Skin epidermis (tissue), 12 donors: ENCODE measurements at regions not wholly inside any gene's neighbourhood (a gene's known extent, or its start where the extent isn't known, plus 50 kb on each side); places are given as distances from the start of the nearest gene placed in this dataset.
"Not testable (repeated sequence)": the region's sequence is repeated elsewhere in the genome, so short reads cannot be mapped to it uniquely, and the experiment has no call there.

Source experiments
- H3K27ac ChIP-seq, 21 experiments: fragments of 200-600 bp; sonication (generic) in 11 of 21; one replicate each; pipeline ENCODE4 v1.5.0; 2020; ENCODE audit warnings: mild to moderate bottlenecking in 3 of 21, inconsistent platforms in 2 of 21, moderate library complexity in 2 of 21
- H3K4me3 ChIP-seq, 7 experiments: fragments of 200-600 bp; sonication (generic) in 2 of 7; one replicate each; pipeline ENCODE4 v1.5.0; 2020; ENCODE audit warnings: inconsistent platforms in 2 of 7, mild to moderate bottlenecking in 2 of 7, moderate library complexity in 1 of 7

DNA sequence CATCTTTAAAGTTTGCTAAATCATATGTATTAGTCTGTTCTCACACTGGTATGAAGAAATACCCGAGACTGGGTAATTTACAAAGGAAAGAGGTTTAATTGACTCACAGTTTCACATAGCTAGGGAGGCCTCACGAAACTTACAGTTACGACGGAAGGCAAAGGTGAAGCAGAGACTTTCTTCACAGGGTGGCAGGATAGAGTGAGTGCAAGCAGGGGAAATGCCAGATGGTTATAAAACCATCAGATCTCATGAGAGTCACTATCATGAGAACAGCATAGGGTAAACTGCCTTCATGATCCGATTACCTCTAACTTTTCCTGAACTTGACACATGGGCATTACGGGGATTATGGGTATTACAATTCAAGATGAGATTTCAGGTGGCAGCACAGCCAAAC is 1075.2 kb upstream of the NRXN1 start:
- Histone ChIP-seq H3K4me3 (no peak overlapping the region), H3K27ac (no peak overlapping the region)

DNA sequence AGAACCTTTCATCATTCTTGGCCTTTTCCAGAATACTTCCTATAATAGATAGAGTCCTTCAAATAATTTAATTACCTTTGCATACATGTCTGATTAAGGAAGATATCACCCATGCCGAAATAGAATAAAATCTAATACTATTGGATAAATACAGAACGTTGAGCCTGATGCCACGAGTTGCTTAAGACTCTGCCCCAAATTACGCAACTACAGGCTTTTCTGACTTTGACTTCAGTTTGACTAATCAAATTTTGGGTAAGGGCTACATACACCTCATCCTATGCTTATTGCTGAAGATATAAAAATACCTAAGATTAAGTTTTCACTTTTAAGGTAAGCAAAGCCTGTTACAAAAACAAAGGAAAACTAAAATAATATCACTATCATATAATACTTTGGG is 1065.1 kb upstream of the NRXN1 start:
- Histone ChIP-seq H3K27ac (no peak overlapping the region), H3K4me3 (no peak overlapping the region)

DNA sequence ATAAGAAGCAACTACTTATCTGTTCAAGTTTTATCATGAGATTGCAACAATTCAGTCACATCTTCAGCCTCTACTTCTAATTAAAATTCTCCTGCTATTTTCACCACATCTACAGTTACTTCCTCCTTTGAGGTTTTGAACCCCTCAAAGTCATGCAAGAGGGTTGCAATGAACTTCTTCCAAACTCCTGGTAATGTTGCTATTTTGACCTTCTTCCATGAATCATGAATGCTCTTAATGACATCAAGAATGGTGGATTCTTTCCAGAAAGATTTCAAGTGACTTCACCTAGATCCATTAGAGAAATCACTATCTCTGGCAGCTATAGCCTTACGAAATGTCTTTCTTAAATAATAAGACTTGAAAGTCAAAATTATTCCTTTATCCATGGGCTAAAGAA is 1052.8 kb upstream of the NRXN1 start:
- Histone ChIP-seq H3K4me3 (no peak overlapping the region), H3K27ac (no peak overlapping the region)

DNA sequence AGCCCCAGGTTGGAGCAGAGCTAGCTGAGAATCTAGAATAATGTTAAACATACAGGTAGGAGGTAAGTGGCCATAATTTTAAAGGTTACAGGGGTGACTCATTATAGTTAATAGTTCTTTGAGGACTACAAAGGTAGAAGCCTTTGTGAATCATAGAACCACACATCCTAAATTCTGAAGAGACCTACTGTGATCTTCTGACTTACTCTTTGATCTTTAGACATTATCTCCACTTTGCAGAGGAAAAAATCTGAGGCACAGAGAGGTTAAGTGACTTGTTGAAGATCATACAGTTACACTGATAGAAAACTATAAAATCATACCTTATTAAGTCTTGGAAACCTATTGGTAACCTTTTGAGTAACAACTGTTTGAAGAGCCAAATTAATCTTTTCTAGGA is 1051.3 kb upstream of the NRXN1 start:
- no peak overlapping the region for H3K4me3 ChIP-seq
- no peak overlapping the region for H3K27ac ChIP-seq

DNA sequence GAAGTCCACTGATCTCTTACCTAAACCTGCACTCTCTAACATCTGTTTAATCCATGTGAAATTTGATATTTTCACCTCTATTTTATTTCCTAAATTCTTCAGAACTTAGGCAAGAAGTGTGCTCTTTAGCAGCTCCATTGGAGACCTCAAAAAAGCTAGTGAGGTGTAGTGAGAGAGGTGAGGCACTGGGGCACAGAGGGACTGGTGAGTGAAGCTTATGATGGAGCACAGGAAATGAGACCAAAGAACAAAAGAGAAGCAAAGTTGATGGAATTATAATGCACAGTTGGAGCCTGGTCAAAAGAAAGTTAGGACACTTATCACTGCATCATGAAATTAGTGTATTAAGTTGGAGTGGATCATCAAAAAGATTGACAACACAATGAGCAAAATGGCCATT is 1050.7 kb upstream of the NRXN1 start:
- Histone ChIP-seq H3K4me3 (no peak overlapping the region), H3K27ac (no peak overlapping the region)

DNA sequence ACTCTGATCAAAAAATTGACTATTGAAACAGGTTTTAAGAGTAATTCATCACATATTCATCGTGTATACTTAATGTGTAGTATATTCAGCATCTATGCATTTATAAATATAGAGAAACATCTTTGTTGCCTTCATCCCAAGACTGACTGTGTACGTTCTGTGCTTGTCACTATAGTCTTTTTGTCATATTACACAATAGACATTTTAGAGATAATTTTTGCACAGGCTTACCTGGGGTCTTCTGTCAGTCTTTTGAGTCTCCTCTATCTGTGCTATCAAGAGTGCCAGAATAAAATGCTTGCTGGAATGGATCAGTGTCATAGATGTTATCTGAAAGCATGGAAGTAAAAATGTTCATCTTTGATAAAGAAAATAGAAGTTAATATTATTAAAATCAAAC is 1047.7 kb upstream of the NRXN1 start:
- H3K27ac ChIP-seq, result no peak overlapping the region
- H3K4me3 ChIP-seq, result no peak overlapping the region

DNA sequence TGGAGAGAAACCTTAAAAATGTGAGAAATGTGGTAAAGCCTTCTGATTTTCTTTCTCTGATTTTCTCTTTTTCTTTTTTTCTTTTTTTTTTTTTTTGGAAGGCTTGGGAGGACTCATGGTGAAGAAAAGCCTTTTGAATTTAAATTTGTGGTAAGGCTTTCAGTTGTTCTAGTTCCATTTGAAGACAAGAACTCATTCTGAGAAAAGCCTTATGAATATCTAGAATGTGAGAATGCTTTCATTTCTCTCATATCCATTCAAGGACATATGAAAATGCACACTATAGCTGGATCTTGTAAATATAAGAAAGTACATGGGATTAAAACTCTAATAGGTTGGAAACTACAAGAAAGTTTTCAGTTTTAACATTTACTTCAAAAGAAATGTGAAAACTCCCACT is 1045.2 kb upstream of the NRXN1 start:
- H3K27ac ChIP-seq, result no peak overlapping the region
- H3K4me3 ChIP-seq, result no peak overlapping the region

DNA sequence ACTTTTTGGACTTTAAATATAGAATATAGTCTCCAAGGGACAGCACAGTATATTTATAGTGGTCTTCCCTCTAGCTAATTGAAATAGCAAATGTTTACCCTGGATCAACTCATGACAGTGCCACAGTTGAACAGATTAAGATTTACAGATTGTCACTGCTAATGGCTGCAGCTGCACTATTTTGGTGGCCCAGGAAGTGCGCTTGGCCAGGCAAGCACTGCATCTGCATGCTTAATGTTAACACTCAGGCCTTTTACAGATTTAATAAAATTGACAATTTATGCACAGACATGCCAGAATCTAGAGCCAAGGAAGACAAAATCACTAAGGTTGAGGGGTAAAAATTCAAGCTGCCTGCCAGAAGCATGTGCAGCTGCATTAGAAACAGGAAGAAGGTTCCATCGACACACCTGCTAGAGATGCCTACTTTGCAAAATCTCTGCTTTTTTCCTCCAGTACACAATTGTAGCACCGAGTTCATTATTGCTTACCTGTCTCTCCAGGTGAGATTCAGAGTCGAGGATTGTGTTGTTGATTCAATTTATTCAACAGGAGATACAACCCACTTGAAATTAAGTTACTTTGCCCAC is 1042.3 kb upstream of the NRXN1 start:
- no peak overlapping the region for H3K4me3 ChIP-seq
- no peak overlapping the region for H3K27ac ChIP-seq

DNA sequence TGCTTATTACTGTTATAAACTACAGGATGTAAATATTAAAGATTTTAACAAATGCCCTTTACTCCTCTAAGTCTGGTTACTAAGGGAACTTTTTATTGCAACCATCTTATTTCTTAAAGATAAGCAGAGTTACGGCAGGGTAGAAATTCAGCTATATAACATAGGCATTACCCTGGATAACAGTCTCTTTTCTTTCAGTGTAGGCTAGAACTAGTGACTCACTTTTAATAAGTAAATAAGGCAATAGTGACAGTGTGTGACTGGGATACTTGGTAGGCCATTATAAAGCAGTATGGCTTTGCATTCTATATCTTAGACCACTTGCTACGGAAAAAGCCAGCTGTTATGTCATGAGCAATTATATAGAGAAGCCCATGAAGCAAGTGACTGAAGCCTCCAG is 1041.0 kb upstream of the NRXN1 start:
- H3K27ac ChIP-seq, result no peak overlapping the region

DNA sequence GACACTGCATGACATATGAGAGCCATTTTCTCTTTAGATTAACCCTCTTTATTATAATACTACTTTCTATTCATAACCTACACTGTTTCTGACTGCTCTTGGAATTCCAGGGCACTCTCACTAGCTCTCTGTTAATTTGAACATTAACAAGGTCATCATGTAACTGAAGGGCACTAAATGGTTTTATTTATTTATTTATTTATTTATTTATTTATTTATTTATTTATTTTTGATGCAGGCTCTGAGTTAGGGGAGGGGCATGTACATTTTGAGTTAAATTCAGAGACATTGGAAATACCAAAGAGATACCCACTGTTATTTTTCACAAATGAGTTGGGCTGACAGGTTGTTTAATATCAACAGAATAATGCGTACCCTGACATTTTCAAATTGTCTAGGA is 1038.7 kb upstream of the NRXN1 start:
- H3K4me3 ChIP-seq, result no peak overlapping the region
- H3K27ac ChIP-seq, result no peak overlapping the region

More for the DNA sequence above, 1041.0 kb upstream of the NRXN1 start:
- H3K4me3 ChIP-seq, result no peak overlapping the region

DNA sequence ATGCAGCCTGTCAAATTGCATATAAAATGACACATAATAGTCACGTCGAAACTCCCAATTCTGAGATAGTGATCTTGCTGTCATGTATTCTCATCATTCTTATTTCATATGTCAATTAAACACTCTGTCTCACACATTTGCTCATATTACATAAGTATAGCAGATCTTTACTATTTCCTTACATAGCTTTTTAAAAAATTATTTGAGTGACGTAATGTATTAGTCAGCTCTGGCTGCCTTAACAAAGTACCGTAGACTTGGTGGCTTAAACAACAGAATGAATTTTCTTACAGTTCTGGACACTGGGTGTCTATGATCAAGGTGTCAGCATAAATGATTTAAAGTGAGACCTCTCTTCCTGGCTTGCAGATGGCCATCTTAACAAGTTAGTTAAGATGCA is 1032.3 kb upstream of the NRXN1 start:
- Histone ChIP-seq H3K4me3 (no peak overlapping the region), H3K27ac (no peak overlapping the region)

DNA sequence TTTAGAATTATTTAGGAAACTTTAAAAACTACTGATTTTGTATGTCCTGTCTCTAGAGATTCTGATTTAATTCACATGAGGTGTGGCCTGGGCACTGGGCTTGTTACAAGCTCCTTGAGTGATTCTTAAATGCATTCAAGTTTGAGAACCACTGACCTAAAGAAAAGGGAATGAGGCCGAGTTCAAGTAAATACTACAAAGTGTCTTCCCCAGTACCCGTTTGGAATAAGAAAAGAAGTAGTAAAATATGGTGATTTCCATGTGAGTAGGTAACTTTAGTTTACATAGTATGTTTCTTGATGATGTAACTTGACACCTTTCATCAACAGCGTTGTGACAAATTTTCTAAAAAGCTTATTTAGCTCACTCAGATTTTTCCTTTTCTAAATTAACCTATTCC is 1022.9 kb upstream of the NRXN1 start:
- Histone ChIP-seq H3K4me3 (no peak overlapping the region), H3K27ac (no peak overlapping the region)

DNA sequence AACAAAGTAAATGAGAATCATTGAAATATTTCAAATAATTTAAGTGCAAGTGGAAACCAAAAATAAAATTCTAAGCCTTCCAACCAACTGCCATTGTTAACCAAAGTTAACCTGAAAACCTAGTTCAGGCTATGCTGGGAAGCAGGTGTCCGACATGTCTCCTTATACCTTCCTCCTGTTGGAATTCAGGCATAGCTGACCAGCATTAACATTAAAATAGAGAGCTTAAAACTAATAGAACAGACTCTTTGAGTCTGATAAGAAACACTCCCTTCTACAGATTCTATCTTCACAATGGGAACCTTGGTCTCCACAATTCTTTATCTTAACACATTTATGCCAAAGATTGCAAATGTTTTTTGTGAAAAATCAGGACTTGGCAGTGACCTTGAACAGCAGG is 1004.9 kb upstream of the NRXN1 start:
- H3K4me3 ChIP-seq, result no peak overlapping the region

DNA sequence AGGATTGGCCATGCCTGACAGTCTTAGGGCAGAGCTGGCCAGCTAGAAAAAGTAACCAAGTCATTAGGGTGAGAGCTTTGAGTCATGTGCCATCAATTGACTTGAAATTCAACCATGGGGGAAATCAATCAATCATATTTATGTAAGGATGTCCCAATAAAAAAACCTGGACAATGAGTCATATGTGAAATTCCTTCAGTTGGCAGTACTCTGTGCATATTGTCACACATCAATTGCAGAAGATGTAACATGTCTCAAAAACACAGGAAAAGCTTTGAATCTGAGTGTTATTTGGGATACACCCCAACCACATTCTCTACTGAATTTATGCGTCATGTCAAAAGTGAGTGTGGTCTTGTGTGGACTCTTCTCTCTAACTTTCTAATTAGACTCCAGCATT is 1004.1 kb upstream of the NRXN1 start:
- Histone ChIP-seq H3K27ac (no peak overlapping the region), H3K4me3 (no peak overlapping the region)

More for the DNA sequence above, 1004.9 kb upstream of the NRXN1 start:
- no peak overlapping the region for H3K27ac ChIP-seq

DNA sequence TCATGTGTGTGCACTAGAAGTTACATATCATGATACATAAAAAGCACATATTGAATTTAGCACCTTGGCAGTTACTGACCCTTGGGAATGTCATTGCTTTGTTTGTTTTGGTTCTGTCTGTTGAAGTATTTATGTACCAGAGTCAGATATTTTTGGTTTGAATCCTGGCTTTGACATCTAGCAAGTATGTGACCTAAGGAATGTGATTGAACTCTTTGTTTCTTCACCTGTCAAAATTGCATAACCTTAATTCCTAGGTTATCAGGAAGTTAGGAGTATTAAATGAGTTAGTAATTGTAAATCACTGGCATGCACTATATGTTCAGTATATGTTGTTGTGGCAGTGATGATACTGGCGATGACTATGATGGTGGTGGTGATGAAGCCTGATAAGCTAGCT is 1003.5 kb upstream of the NRXN1 start:
- no peak overlapping the region for H3K4me3 ChIP-seq
- no peak overlapping the region for H3K27ac ChIP-seq

DNA sequence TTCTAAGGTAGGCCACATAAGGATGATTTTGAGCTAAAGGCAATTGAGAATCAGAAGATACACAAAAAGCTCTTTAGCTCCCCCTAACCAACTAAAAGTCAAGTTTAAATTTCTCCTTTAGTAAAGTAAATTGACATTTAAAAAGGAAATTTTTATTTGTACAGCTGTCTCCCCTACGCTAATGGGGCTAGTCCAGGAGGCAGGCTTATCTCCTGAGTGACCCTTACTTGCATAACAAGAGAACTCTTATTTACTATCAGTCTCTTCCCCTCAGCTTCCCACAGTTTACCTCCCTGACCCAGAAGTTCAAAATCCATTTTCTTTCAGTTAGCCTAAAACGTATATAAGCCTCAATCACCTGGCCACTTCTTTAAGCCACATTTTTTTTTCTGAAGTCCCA is 1002.8 kb upstream of the NRXN1 start:
- H3K4me3 ChIP-seq, result no peak overlapping the region

DNA sequence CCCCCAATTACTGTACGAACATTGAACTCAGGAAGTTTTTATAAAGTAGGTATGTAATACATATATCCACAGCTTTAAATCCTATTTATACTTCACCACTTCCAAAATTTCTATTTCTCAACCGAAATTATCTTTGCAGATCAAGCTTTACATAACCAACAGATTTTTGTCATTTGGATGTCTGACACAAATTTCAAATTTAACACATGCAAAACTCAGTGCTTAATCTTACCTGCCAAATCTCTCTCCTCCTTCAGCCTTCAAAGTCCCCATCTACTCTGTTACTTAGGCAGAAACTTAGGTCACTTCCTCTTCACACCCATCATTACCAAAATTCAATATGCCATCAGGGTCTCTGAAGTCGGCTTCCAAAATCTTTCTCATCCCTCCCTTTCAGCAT is 990.1 kb upstream of the NRXN1 start:
- Histone ChIP-seq H3K4me3 (no peak overlapping the region), H3K27ac (no peak overlapping the region)

More for the DNA sequence above, 1002.8 kb upstream of the NRXN1 start:
- H3K27ac ChIP-seq, result no peak overlapping the region

DNA sequence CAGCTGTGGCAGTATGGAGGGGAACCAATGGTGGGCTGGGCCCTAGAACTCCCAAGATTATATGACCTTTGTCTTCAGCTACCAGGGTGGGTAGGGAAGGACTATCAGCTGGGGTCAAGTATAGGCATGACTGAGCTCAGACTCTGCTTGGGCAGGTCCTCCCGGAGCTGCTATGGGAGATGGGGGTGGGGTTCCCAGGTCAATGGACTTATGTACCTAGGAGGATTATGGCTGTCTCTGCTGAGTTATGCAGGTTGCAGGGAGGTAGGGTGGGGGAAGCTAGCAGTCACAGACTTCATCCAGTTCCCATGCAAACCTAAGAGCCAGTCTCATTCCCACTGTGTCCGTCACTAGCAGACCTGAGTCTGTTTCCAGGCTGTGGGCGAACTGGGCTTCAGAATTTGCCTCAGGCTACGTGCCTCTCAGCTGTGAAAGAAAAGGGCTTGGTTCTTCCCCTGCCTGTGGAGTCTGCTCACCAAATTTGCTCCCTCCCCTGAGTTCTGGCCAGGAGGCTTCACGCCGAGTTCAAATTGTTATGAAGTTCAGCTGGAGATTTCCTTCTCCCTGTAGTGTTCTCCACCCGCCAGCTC is 985.8 kb upstream of the NRXN1 start:
- Histone ChIP-seq H3K4me3 (no peak overlapping the region), H3K27ac (no peak overlapping the region)

DNA sequence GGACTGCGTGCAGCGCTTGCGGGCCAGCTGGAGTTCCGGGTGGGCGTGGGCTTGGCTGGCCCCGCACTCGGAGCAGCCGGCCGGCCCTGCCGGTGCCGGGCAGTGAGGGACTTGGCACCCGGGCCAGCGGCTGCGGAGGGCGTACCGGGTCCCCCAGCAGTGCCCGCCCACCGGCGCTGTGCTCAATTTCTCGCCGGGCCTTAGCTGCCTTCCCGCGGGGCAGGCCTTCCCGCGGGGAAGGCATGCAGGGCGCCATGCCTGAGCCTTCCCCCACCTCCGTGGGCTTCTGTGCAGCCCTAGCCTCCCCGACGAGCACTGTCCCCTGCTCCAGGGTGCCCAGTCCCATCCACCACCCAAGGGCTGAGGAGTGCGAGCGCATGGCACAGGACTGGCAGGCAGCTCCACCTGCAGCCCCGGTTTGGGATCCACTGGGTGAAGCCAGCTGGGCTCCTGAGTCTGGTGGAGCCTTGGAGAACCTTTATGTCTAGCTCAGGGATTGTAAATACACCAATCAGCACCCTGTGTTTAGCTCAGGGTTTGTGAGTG is 975.0 kb upstream of the NRXN1 start:
- H3K27ac ChIP-seq, H3K4me3 ChIP-seq: not testable (repeated sequence)

DNA sequence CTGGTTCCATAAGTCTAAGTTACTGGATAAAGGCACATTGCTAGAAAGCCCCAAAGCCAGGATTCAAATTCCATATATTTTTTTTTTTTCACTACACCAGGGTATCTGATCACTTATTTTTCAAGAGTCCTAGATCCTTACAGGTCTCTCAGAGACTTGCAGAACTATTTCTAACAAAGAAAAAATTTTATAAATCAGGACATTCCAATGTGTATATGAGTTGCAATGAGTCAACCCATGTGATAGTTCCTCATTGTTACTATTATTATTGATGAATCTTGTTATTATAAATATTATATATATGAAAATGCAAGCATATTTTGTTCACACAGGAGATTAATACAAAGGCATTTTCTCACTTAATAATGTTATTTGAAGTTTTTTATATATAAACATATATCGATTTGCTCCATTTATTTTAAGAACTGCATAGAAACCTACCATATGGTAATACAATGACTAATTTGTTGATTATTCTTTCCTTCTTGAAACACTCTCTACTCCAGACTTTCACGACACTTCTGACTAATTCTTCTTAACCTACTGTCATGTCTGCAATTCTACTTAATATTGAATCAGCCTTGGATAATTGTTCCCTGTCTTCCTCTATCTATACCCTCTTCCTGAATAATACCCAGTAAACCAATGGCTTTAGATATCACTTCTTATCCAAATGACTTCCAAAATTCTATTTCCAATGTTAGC is 968.4 kb upstream of the NRXN1 start:
- Histone ChIP-seq H3K27ac (no peak overlapping the region), H3K4me3 (no peak overlapping the region)

DNA sequence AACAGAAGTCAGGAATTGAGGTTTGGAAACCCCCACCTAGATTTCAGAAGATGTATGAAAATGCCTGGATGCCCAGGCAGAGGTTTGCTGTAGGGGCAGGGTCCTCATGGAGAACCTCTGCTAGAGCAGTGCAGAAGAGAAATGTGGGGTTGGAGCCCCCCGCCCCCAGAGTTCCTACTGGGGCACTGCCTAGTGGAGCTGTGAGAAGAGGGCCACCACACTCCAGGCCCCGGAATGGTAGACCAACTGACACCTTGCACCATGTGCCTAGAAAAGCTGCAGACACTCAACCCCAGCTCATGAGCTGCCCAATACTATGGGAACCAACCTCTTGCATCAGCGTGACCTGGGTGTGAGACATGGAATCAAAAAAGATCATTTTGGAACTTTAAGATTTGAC is 967.0 kb upstream of the NRXN1 start:
- no peak overlapping the region for H3K27ac ChIP-seq
- H3K4me3 ChIP-seq, result no peak overlapping the region
